ENCODE measurements at regions not wholly inside any gene's neighbourhood (a gene's known extent, or its start where the extent isn't known, plus 50 kb on each side); places are given as distances from the start of the nearest gene placed in this dataset.

- Histone ChIP-seq H3K9ac (ENCODE audit: insufficient read depth, low read depth, low read length) (no peak overlapping the region), H3K4me3 (replicated peaks in 1 of 3; ENCODE audit: insufficient read depth in 1 of 3, low read depth in 2 of 3, low read length in 3 of 3) (no peak overlapping the region), H4K20me1 (ENCODE audit: insufficient read depth, low read length) (no peaks in the 10 kb centered on the region), H3K27me3 (ENCODE audit: control insufficient read depth in 1 of 2, insufficient read depth in 2 of 2, low read length in 2 of 2) (no peaks in the 10 kb centered on the region), H3K36me3 (replicated peaks in 1 of 2; ENCODE audit: control insufficient read depth in 1 of 2, insufficient read depth in 2 of 2, low read length in 2 of 2) (no peaks in the 10 kb centered on the region), H3K79me2 (ENCODE audit: insufficient read depth, low read length) (no peaks in the 10 kb centered on the region), H3K4me1 (ENCODE audit: insufficient read depth, low read length) (no peaks in the 10 kb centered on the region), H3K4me2 (ENCODE audit: low read depth, low read length) (no peak overlapping the region), H3K27ac (ENCODE audit: extremely low read length, insufficient read depth, low read length) (no peak overlapping the region), H3K9me3 (ENCODE audit: low read length) (no peaks in the 10 kb centered on the region), H2AFZ (ENCODE audit: low read length) (no peak overlapping the region)
- intact Hi-C loops (cut with micrococcal nuclease; ENCODE audit: unreplicated experiment) = no loop called here
- BruUV-seq (replicated peaks) = no TSS peak
- DNase-seq (ENCODE audit: low spot score) (no peak), ATAC-seq (no peak), FAIRE-seq (no peak)
- CTCF ChIA-PET (ENCODE audit: low intra/inter-chr PET ratio, low total read pairs) = no interaction called here
- POLR2A ChIA-PET = no interaction called here
- WGBS (ENCODE audit: low lambda C conversion rate) = 91% methylated on average over 4 of the region's 5 CpGs
- in situ Hi-C loops (cut with HindIII; ENCODE audit: extremely low pct_ligation_motif_present, low pct_unique_long_range_greater_than_20kb) = no loop called here
- TF ChIP-seq MYNN (CRISPR knock-in tag; IDR thresholded peaks at IDR 0.05; ENCODE audit: low read depth) = no peak
- TF ChIP-seq MTF2 (CRISPR knock-in tag; IDR thresholded peaks at IDR 0.05; ENCODE audit: borderline replicate concordance) = no peak
- TF ChIP-seq SMC3 (IDR thresholded peaks at IDR 0.05; ENCODE audit: low read length) = no peak
- no peak for TF ChIP-seq ZC3H4 (CRISPR knock-in tag; IDR thresholded peaks at IDR 0.05; ENCODE audit: borderline replicate concordance)
- no peak for TF ChIP-seq ATF2 (CRISPR knock-in tag; IDR thresholded peaks at IDR 0.05)
- TF ChIP-seq RARG (CRISPR knock-in tag; IDR thresholded peaks at IDR 0.05; ENCODE audit: low read depth) = no peak
- no peak for TF ChIP-seq KDM5B (CRISPR knock-in tag; IDR thresholded peaks at IDR 0.05; ENCODE audit: borderline replicate concordance)
- no peak for TF ChIP-seq E2F5 (CRISPR knock-in tag; conservative IDR thresholded peaks at IDR 0.05)
- TF ChIP-seq ZNF776 (CRISPR knock-in tag; IDR thresholded peaks at IDR 0.05) = no peak
- TF ChIP-seq ZNF33A (CRISPR knock-in tag; IDR thresholded peaks at IDR 0.05; ENCODE audit: borderline replicate concordance) = no peak
- TF ChIP-seq KDM2A (CRISPR knock-in tag; IDR thresholded peaks at IDR 0.05; ENCODE audit: borderline replicate concordance, low read depth) = no peak
- no peak for TF ChIP-seq ZNF326 (CRISPR knock-in tag; IDR thresholded peaks at IDR 0.05; ENCODE audit: borderline replicate concordance)
- TF ChIP-seq RBFOX2 (IDR thresholded peaks at IDR 0.05; ENCODE audit: low read depth, low read length) = no peak
- no peak for TF ChIP-seq NFIC (IDR thresholded peaks at IDR 0.05; ENCODE audit: low read length)
- TF ChIP-seq HOXD1 (CRISPR knock-in tag; IDR thresholded peaks at IDR 0.05) = no peak
- TF ChIP-seq HNF4G (IDR thresholded peaks at IDR 0.05; ENCODE audit: borderline replicate concordance, low read depth, low read length) = no peak
- TF ChIP-seq HNF4G (CRISPR knock-in tag; IDR thresholded peaks at IDR 0.05; ENCODE audit: borderline replicate concordance, low read depth) = no peak
- TF ChIP-seq ZNF3 (CRISPR knock-in tag; IDR thresholded peaks at IDR 0.05) = no peak
- no peak for TF ChIP-seq ATF7-NPFF (CRISPR knock-in tag; IDR thresholded peaks at IDR 0.05; ENCODE audit: low read depth)
- no peak for TF ChIP-seq LRRFIP1 (CRISPR knock-in tag; conservative IDR thresholded peaks at IDR 0.05)
- TF ChIP-seq HOXA5 (CRISPR knock-in tag; IDR thresholded peaks at IDR 0.05) = no peak
These were observed 113.8 kb upstream of the PUDP start for GRCh38 chrX:7261672-7262332.

All from HepG2 (cell line).